Astrocyte (in vitro differentiated cells and primary cell): ENCODE measurements at regions not wholly inside any gene's neighbourhood (a gene's known extent, or its start where the extent isn't known, plus 50 kb on each side); places are given as distances from the start of the nearest gene placed in this dataset.

Experiments
- CTCF ChIP-seq: IDR thresholded peaks from 2 replicates; pipeline ENCODE4 v1.5.1; 2011; ENCODE audit warnings: low read depth, mild to moderate bottlenecking, inconsistent platforms, low read length, moderate library complexity; ENCODE audit not compliant: insufficient read depth
- EZH2 ChIP-seq: IDR thresholded peaks from 2 replicates; pipeline ENCODE4 v1.6.1; 2012; ENCODE audit warnings: mild to moderate bottlenecking, low read length, inconsistent platforms; ENCODE audit not compliant: insufficient read depth

GRCh38 chr12:124484526-124484953 is 82.9 kb downstream of the NCOR2 start:
- TF ChIP-seq CTCF (no peak), EZH2 (no peak)
